ENCODE measurements at regions not wholly inside any gene's neighbourhood (a gene's known extent, or its start where the extent isn't known, plus 50 kb on each side); places are given as distances from the start of the nearest gene placed in this dataset.

DNA sequence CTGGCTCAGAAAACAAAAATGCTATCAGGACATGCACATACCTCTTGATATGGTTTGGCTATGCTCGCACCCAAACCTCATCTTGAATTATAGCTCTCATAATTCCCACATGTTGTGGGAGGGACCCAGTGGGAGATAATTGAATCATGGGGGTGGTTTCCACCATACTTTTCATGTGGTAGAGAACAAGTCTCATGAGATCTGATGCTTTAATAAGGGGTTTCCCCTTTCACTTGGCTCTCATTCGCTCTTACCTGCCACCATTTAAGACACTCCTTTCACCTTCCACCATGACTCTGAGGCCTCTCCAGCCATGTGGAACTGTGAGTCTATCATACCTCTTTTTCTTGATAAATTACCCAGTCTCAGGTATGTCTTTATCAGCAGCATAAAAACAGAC, 958.6 kb downstream of the TRAM1L1 start:
- TF ChIP-seq POLR2A (IDR thresholded peaks at IDR 0.05) = no peak
- TF ChIP-seq, protein P1, sequence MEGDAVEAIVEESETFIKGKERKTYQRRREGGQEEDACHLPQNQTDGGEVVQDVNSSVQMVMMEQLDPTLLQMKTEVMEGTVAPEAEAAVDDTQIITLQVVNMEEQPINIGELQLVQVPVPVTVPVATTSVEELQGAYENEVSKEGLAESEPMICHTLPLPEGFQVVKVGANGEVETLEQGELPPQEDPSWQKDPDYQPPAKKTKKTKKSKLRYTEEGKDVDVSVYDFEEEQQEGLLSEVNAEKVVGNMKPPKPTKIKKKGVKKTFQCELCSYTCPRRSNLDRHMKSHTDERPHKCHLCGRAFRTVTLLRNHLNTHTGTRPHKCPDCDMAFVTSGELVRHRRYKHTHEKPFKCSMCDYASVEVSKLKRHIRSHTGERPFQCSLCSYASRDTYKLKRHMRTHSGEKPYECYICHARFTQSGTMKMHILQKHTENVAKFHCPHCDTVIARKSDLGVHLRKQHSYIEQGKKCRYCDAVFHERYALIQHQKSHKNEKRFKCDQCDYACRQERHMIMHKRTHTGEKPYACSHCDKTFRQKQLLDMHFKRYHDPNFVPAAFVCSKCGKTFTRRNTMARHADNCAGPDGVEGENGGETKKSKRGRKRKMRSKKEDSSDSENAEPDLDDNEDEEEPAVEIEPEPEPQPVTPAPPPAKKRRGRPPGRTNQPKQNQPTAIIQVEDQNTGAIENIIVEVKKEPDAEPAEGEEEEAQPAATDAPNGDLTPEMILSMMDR (IDR thresholded peaks at IDR 0.05) = no peak
